PC-9 (cell line): ENCODE measurements at regions not wholly inside any gene's neighbourhood (a gene's known extent, or its start where the extent isn't known, plus 50 kb on each side); places are given as distances from the start of the nearest gene placed in this dataset.

Source experiments
- BruUV-seq: library from RNA; stranded (reverse); fragments of 400-500 nt; replicated peaks from 2 replicates; lab custom pipeline; 2021; lab: Mats Ljungman, UMichigan
- CTCF ChIA-PET: fragments of 300-600 bp; sonication (Branson Sonifier 250); formaldehyde crosslinking; loops from one replicate; lab custom pipeline; 2022; ENCODE audit warnings: antibody characterized with exemption; lab: Charles Lee
- POLR2A ChIA-PET: fragments of 300-600 bp; sonication (Branson Sonifier 250); formaldehyde crosslinking; loops from one replicate; lab custom pipeline; 2022; ENCODE audit warnings: antibody characterized with exemption; ENCODE audit not compliant: unreplicated experiment; lab: Charles Lee
- DNase-seq, 2 experiments: peaks; one replicate each; pipeline versions ENCODE4 v3.0.0 to v3.0.0-alpha.2; 2015 to 2022; ENCODE audit warnings: mixed read lengths in 1 of 2
- H2AFZ ChIP-seq: fragments of 200-600 bp; sonication (generic); 2 replicates; pipeline ENCODE4 v1.8.1; 2017; ENCODE audit warnings: antibody characterized with exemption
- H3F3A ChIP-seq: fragments of 200-600 bp; sonication (generic); 2 replicates; pipeline ENCODE4 v1.8.1; 2017; ENCODE audit warnings: antibody characterized with exemption, mild to moderate bottlenecking, low read depth; ENCODE audit not compliant: insufficient read depth
- H3K27ac ChIP-seq: fragments of 200-600 bp; sonication (generic); 2 replicates; pipeline ENCODE4 v1.6.1; 2016; ENCODE audit warnings: mixed run types
- H3K27me3 ChIP-seq: fragments of 200-600 bp; sonication (generic); 2 replicates; pipeline ENCODE4 v1.6.1; 2016; ENCODE audit warnings: low read depth, mixed run types; ENCODE audit not compliant: insufficient read depth
- H3K36me3 ChIP-seq: fragments of 200-600 bp; sonication (generic); 2 replicates; pipeline ENCODE4 v1.6.1; 2016; ENCODE audit warnings: low read depth, mixed run types
- H3K4me1 ChIP-seq: fragments of 200-600 bp; sonication (generic); replicated peaks from 2 replicates; pipeline ENCODE4 v1.6.1; 2016; ENCODE audit warnings: mixed run types; ENCODE audit not compliant: insufficient read depth
- H3K4me2 ChIP-seq: fragments of 200-600 bp; sonication (generic); 2 replicates; pipeline ENCODE4 v1.6.1; 2017; ENCODE audit warnings: mixed run types
- H3K4me3 ChIP-seq: fragments of 200-600 bp; sonication (generic); 2 replicates; pipeline ENCODE4 v1.6.1; 2016; ENCODE audit warnings: mixed run types
- H3K79me2 ChIP-seq: fragments of 200-600 bp; sonication (generic); 2 replicates; pipeline ENCODE4 v1.6.1; 2017; ENCODE audit warnings: low read depth, mixed run types
- H3K9me2 ChIP-seq: fragments of 200-600 bp; sonication (generic); 2 replicates; pipeline ENCODE4 v1.8.1; 2017; ENCODE audit warnings: mild to moderate bottlenecking; ENCODE audit not compliant: insufficient read depth
- H3K9me3 ChIP-seq: fragments of 200-600 bp; sonication (generic); 2 replicates; pipeline ENCODE4 v1.8.1; 2016; ENCODE audit warnings: low read depth; ENCODE audit not compliant: insufficient read depth
- H4K20me1 ChIP-seq: fragments of 200-600 bp; sonication (generic); 2 replicates; pipeline ENCODE4 v1.8.1; 2017; ENCODE audit not compliant: insufficient read depth
- EZH2 ChIP-seq: fragments of 200-600 bp; sonication (generic); IDR thresholded peaks from 2 replicates; pipeline ENCODE4 v1.8.0; 2017; ENCODE audit warnings: antibody characterized with exemption, low read depth
- intact Hi-C: fragments of 100-400 bp; cut with micrococcal nuclease; formaldehyde crosslinking; loops from one replicate; pipeline ENCODE4 v1.10.0; 2022; ENCODE audit not compliant: unreplicated experiment
- TF ChIP-seq, protein P1 (sequence below): fragments of 200-600 bp; sonication (generic); conservative IDR thresholded peaks from 2 replicates; pipeline ENCODE4 v1.6.1; 2017; ENCODE audit warnings: mixed run types, antibody characterized with exemption, mild to moderate bottlenecking, moderate library complexity

DNA sequence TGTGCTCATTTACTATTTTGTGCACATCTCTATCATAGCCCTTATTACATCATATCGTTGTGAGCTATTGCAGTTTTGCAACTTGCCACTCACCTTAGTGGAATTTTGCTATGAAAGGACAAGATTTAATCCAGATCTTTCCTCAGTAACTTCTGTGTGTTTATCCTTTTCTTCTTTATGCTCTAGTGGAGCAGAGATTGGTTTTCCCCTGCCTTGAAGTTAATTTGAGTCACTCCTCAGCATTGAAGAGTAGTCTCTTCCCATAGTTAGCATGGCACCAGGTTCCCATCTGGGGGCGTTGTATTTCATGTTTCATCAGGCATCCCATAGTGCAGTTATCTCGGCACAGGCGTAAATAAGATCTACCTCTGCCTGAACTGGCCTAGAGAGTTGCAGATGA lies 510.4 kb downstream of the PSAT1 start:
- no peak for TF ChIP-seq EZH2
- TF ChIP-seq, protein P1, sequence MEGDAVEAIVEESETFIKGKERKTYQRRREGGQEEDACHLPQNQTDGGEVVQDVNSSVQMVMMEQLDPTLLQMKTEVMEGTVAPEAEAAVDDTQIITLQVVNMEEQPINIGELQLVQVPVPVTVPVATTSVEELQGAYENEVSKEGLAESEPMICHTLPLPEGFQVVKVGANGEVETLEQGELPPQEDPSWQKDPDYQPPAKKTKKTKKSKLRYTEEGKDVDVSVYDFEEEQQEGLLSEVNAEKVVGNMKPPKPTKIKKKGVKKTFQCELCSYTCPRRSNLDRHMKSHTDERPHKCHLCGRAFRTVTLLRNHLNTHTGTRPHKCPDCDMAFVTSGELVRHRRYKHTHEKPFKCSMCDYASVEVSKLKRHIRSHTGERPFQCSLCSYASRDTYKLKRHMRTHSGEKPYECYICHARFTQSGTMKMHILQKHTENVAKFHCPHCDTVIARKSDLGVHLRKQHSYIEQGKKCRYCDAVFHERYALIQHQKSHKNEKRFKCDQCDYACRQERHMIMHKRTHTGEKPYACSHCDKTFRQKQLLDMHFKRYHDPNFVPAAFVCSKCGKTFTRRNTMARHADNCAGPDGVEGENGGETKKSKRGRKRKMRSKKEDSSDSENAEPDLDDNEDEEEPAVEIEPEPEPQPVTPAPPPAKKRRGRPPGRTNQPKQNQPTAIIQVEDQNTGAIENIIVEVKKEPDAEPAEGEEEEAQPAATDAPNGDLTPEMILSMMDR = no peak
- intact Hi-C loops = no loop called here
- CTCF ChIA-PET = no interaction called here

DNA sequence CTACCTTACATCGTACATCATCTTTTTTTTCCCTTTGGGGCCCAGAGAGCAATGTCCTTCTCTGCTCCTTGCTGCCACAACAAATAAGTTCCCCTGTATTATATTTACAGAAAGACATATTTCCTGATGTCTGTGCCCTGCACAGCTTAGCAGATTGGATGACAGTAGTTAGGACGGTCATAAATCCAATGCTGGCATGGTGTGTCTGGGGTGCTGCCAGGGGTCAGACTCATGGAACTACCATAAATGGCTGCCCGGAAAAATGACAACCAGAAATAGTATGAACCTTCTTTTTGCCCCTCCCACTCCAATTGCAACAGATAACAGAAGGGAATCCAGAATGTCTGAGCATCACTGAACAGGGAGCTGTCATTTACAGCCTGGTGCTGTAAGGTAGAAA lies 511.1 kb downstream of the PSAT1 start:
- no peak for DNase-seq
- Histone ChIP-seq H3K36me3 (no peaks in the 10 kb centered on the region), H3K9me2 (no peaks in the 10 kb centered on the region), H3K4me1 (no peaks in the 10 kb centered on the region), H3K79me2 (no peaks in the 10 kb centered on the region), H3K4me2 (no peak overlapping the region), H3K4me3 (no peak overlapping the region), H3K27me3 (no peaks in the 10 kb centered on the region), H4K20me1 (no peaks in the 10 kb centered on the region), H3K9me3 (no peaks in the 10 kb centered on the region), H3F3A (no peaks in the 10 kb centered on the region), H2AFZ (no peak overlapping the region), H3K27ac (no peak overlapping the region)
- TF ChIP-seq EZH2 = no peak
- TF ChIP-seq, protein P1 = no peak
- ChIA-PET POLR2A (no interaction called here), CTCF (no interaction called here)
- BruUV-seq = no TSS peak
- intact Hi-C loops = no loop called here

More for the DNA sequence above, 510.4 kb downstream of the PSAT1 start:
- no peaks in the 10 kb centered on the region for H3K27me3 ChIP-seq
- H3F3A ChIP-seq = no peaks in the 10 kb centered on the region
- no peak overlapping the region for H2AFZ ChIP-seq
- no TSS peak for BruUV-seq
- H3K36me3 ChIP-seq = no peaks in the 10 kb centered on the region
- H3K4me3 ChIP-seq = no peak overlapping the region
- no peak overlapping the region for H3K4me2 ChIP-seq
- H3K9me3 ChIP-seq = no peaks in the 10 kb centered on the region
- no peaks in the 10 kb centered on the region for H3K9me2 ChIP-seq
- POLR2A ChIA-PET = no interaction called here
- no peak overlapping the region for H3K27ac ChIP-seq
- H3K4me1 ChIP-seq = no peaks in the 10 kb centered on the region
- H4K20me1 ChIP-seq = no peaks in the 10 kb centered on the region
- H3K79me2 ChIP-seq = no peaks in the 10 kb centered on the region
- DNase-seq = no peak

DNA sequence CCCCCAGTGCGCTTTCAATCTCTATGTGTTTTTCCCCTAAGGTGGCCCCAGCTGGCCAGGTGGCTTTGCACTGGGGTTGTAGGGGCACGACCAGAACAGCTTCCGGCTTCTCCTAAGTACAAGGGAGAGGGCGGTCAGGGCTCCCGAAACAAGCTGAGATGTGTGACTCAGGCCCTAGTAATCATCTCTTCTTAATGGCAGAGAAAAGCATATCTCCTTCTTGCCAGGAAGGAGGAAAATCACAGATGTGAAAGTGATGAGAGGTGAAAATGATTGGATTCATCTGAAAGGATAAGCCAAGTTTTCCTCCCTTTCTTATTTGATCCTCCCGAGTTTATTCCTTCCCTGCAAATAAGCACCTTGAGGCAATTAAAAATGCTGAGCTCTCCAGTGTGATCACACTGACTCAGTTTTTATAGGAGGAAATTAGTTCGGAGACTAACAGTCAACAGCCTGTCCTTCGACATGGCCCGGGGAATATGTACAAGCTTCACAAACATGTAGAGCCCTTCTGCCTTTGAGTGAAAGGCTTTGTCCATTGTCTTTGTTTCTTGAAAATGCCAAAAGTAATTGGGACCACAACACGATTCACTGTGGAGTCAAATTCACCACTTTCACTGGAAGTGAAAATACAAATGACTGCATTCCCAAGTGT lies 514.8 kb downstream of the PSAT1 start:
- no peaks in the 10 kb centered on the region for H3K79me2 ChIP-seq
- no TSS peak for BruUV-seq
- DNase-seq = peak in 1 of 2 experiments; percentile 36
- no peaks in the 10 kb centered on the region for H3K4me1 ChIP-seq
- ChIA-PET CTCF (no interaction called here), POLR2A (no interaction called here)
- no peaks in the 10 kb centered on the region for H4K20me1 ChIP-seq
- no peaks in the 10 kb centered on the region for H3F3A ChIP-seq
- intact Hi-C loops = loop anchor here (5.0 kb wide), 1 partner anchor 306 kb away; no protein-coding TSS in a partner anchor
- no peaks in the 10 kb centered on the region for H3K36me3 ChIP-seq
- no peaks in the 10 kb centered on the region for H3K9me3 ChIP-seq
- no peaks in the 10 kb centered on the region for H3K27me3 ChIP-seq
- no peaks in the 10 kb centered on the region for H3K9me2 ChIP-seq
- no peak overlapping the region for H2AFZ ChIP-seq
- no peak overlapping the region for H3K27ac ChIP-seq
- no peak for TF ChIP-seq EZH2
- TF ChIP-seq, protein P1 = no peak
- H3K4me2 ChIP-seq = no peak overlapping the region
- no peak overlapping the region for H3K4me3 ChIP-seq
